ENCODE measurements at regions not wholly inside any gene's neighbourhood (a gene's known extent, or its start where the extent isn't known, plus 50 kb on each side); places are given as distances from the start of the nearest gene placed in this dataset.

DNA sequence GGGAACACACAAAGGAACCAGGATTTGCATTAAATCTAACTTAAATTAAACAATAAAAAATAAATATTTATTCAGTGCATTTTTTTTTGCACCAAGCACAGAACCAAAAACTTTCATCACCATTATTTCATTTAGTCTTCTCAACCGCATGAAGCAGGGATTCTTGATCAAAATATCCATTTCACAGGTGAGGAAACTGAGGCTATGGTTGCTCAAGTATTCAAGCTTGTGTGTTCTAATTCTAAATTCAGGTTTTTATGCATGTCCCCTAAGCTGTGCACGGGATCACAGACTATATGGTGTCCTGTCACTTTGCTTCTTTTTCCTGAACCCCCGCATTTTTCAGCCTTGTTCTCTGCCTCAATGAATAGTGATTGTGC is 64.3 kb upstream of the BCL6 start:
- H3F3A ChIP-seq (ENCODE audit: insufficient read depth, low read depth) = peaks cover 40% of the 10 kb centered on the region
- H2AFZ ChIP-seq = no peak overlapping the region
- no peaks in the 10 kb centered on the region for H4K20me1 ChIP-seq (ENCODE audit: insufficient read depth)
- H3K27me3 ChIP-seq (ENCODE audit: insufficient read depth, low read depth) = no peaks in the 10 kb centered on the region
- H3K36me3 ChIP-seq (ENCODE audit: low read depth) = no peaks in the 10 kb centered on the region
- no peaks in the 10 kb centered on the region; the same call in 1 of the 2 replicates for H3K9me3 ChIP-seq (ENCODE audit: insufficient read depth, low read depth)
- H3K4me1 ChIP-seq (replicated peaks; ENCODE audit: insufficient read depth) = peaks cover 58% of the 10 kb centered on the region
- H3K27ac ChIP-seq = peak overlapping the region; percentile 87
- H3K4me3 ChIP-seq = peak overlapping the region; percentile 47; the same call in 1 of the 2 replicates
- H3K4me2 ChIP-seq = peak overlapping the region; percentile 81
- CTCF ChIA-PET = interaction anchor here (1.0 kb wide), 2 partner anchors 60 to 61 kb away, joined by 3 read pairs; no protein-coding TSS in a partner anchor
- TF ChIP-seq, protein P1, sequence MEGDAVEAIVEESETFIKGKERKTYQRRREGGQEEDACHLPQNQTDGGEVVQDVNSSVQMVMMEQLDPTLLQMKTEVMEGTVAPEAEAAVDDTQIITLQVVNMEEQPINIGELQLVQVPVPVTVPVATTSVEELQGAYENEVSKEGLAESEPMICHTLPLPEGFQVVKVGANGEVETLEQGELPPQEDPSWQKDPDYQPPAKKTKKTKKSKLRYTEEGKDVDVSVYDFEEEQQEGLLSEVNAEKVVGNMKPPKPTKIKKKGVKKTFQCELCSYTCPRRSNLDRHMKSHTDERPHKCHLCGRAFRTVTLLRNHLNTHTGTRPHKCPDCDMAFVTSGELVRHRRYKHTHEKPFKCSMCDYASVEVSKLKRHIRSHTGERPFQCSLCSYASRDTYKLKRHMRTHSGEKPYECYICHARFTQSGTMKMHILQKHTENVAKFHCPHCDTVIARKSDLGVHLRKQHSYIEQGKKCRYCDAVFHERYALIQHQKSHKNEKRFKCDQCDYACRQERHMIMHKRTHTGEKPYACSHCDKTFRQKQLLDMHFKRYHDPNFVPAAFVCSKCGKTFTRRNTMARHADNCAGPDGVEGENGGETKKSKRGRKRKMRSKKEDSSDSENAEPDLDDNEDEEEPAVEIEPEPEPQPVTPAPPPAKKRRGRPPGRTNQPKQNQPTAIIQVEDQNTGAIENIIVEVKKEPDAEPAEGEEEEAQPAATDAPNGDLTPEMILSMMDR (conservative IDR thresholded peaks at IDR 0.05) = no peak
- TF ChIP-seq EZH2 (IDR thresholded peaks at IDR 0.05; ENCODE audit: low read depth) = no peak
- intact Hi-C loops (cut with micrococcal nuclease; ENCODE audit: unreplicated experiment) = loop anchor here (2.0 kb wide), 1 partner anchor 59 kb away; no protein-coding TSS in a partner anchor
- no peaks in the 10 kb centered on the region for H3K79me2 ChIP-seq (ENCODE audit: low read depth)
- BruUV-seq (replicated peaks) = no TSS peak
- POLR2A ChIA-PET (ENCODE audit: unreplicated experiment) = no interaction called here
- no peak for DNase-seq
- H3K9me2 ChIP-seq (ENCODE audit: insufficient read depth) = no peaks in the 10 kb centered on the region

DNA sequence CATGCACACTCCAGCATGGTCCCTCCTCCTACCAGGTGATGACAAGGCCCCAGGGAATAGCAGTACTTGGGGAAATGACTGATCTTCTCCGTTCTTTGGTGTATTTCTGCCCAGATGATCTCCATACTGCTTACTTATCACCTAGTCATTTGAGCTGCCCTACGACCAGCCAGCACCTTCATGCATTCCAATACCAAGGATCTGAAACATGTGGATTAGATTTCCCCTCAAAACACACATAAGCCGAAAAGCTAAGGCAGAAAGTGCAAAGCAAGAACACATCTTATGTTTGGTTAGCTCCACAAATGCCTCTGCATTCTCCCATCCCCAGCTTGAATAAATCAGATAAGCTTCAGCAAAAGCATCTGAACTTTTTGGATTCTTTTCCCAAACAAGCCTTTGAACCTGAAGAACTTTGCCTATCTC is 64.8 kb upstream of the BCL6 start:
- Histone ChIP-seq H3K4me3 (peak overlapping the region; percentile 47; the same call in 1 of the 2 replicates), H3K4me2 (peak overlapping the region; percentile 81), H2AFZ (no peak overlapping the region), H4K20me1 (ENCODE audit: insufficient read depth) (no peaks in the 10 kb centered on the region), H3K4me1 (replicated peaks; ENCODE audit: insufficient read depth) (peaks cover 59% of the 10 kb centered on the region), H3K36me3 (ENCODE audit: low read depth) (no peaks in the 10 kb centered on the region), H3K27ac (peak overlapping the region; percentile 87), H3K9me3 (ENCODE audit: insufficient read depth, low read depth) (no peaks in the 10 kb centered on the region; the same call in 1 of the 2 replicates), H3K79me2 (ENCODE audit: low read depth) (no peaks in the 10 kb centered on the region), H3F3A (ENCODE audit: insufficient read depth, low read depth) (peaks cover 40% of the 10 kb centered on the region), H3K27me3 (ENCODE audit: insufficient read depth, low read depth) (no peaks in the 10 kb centered on the region), H3K9me2 (ENCODE audit: insufficient read depth) (no peaks in the 10 kb centered on the region)
- DNase-seq = no peak
- TF ChIP-seq EZH2 (IDR thresholded peaks at IDR 0.05; ENCODE audit: low read depth) = no peak
- TF ChIP-seq, protein P1 (conservative IDR thresholded peaks at IDR 0.05) = no peak
- CTCF ChIA-PET = interaction anchor here (0.6 to 1.0 kb wide), 2 partner anchors 60 to 1027 kb away, joined by 3 read pairs; partner anchors contain the start of gene EIF4A2
- intact Hi-C loops (cut with micrococcal nuclease; ENCODE audit: unreplicated experiment) = no loop called here
- no TSS peak for BruUV-seq (replicated peaks)
- POLR2A ChIA-PET (ENCODE audit: unreplicated experiment) = no interaction called here

DNA sequence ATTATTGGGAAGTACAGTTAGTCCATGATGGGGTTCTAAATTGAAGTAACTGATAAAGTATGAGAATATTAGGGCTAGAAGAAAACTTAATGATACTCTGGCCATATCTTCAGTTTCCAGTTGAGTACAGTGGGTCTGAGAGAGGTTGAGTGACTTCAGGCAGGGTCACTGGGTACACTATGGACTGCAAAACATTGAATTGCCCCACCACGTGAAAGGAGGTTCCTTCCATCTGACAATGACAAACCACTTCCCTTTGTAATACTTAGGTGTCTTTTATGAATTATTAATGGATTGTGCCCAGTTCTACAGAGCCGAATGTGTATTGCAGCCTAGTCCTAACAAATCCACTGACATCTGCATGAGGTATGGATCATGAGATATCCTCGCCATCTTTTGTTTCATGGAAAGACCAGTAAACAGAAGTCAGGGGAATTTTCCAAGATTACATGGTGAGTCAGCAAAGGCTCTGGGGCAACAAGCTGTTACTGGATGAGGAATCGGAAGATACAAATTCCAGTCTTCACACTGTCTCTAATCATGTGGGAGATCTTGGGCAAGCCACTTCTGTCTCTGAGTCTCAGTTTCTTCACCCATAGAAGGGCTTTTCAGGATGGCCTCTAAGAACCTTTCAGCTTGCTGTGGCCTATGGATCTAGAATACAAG is 66.5 kb upstream of the BCL6 start:
- peaks cover 59% of the 10 kb centered on the region for H3K4me1 ChIP-seq (replicated peaks; ENCODE audit: insufficient read depth)
- TF ChIP-seq EZH2 (IDR thresholded peaks at IDR 0.05; ENCODE audit: low read depth) = no peak
- TF ChIP-seq, protein P1 (conservative IDR thresholded peaks at IDR 0.05) = no peak
- intact Hi-C loops (cut with micrococcal nuclease; ENCODE audit: unreplicated experiment) = no loop called here
- BruUV-seq (replicated peaks) = no TSS peak
- no peak overlapping the region for H3K4me3 ChIP-seq
- H4K20me1 ChIP-seq (ENCODE audit: insufficient read depth) = no peaks in the 10 kb centered on the region
- H3K36me3 ChIP-seq (ENCODE audit: low read depth) = no peaks in the 10 kb centered on the region
- ChIA-PET POLR2A (ENCODE audit: unreplicated experiment) (no interaction called here), CTCF (no interaction called here)
- no peak overlapping the region for H3K27ac ChIP-seq
- H3K79me2 ChIP-seq (ENCODE audit: low read depth) = no peaks in the 10 kb centered on the region
- H3K4me2 ChIP-seq = no peak overlapping the region
- DNase-seq = no peak
- no peaks in the 10 kb centered on the region for H3K27me3 ChIP-seq (ENCODE audit: insufficient read depth, low read depth)
- H3F3A ChIP-seq (ENCODE audit: insufficient read depth, low read depth) = peaks cover 40% of the 10 kb centered on the region
- no peaks in the 10 kb centered on the region for H3K9me2 ChIP-seq (ENCODE audit: insufficient read depth)
- no peaks in the 10 kb centered on the region for H3K9me3 ChIP-seq (ENCODE audit: insufficient read depth, low read depth)
- no peak overlapping the region for H2AFZ ChIP-seq

Measured in PC-9 (cell line).